HG03439 (cell line): ENCODE measurements at regions not wholly inside any gene's neighbourhood (a gene's known extent, or its start where the extent isn't known, plus 50 kb on each side); places are given as distances from the start of the nearest gene placed in this dataset.

Experiments used
- ATAC-seq: cut with Tn5 transposase; IDR thresholded peaks from one replicate; pipeline ENCODE4 v1.9.1; 2021; ENCODE audit warnings: mild to moderate bottlenecking, moderate library complexity; ENCODE audit not compliant: unreplicated experiment

GRCh38 chr18:47758000-47758399 is 172.5 kb downstream of the SMAD2 start:
- ATAC-seq: no peak

DNA sequence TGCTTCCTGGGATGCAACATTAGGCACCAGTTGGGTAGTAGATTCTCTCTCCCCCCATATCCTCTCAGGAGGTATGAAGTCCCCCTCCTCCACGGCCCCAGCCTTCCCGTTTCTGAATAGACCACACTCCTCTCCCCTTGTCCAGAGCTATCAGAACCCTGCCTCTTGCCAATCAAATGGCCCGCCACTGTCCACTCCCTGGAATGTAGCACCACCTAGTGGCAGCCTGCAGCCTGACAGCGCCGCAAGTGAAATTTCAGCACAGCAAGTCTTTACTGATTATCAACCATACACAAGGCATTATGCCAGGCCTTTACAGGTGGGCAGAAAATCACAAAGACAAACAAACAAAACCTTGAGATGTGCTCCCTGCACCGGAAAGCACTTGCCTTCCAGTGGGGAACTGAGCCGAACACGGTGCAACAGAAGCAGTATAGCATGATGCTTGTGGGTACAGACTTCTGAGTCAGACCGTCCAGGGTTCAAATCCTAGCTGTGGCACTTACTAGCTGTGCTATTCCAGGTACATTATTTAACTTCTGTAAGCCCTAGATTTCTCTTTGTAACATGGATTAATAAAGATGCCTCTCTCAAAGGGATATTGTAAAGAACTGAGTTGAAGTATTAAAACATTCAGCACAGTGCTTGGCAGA is 174.0 kb downstream of the SMAD2 start:
- ATAC-seq: no peak

DNA sequence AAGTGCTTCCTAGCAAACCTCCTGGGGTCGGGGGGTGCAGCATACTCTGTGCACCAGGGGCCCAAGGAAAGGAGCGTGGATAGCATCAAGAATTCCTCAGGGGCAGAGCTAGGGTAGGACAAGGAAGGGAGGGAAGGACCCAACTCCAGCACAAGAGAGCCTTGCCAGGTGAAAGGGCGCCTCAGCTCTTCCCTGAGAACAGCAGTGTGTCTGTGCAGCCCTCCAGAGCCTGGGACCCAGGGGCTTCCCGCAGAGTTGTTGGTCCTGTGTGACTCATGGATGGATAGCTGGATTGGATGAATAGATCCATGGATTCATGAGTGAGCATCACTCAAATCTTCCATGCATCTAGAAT is 175.4 kb downstream of the SMAD2 start:
- ATAC-seq: no peak

GRCh38 chr18:47754311-47755101 is 176.0 kb downstream of the SMAD2 start:
- ATAC-seq: no peak

- no peak for ATAC-seq
These were observed 177.4 kb downstream of the SMAD2 start for GRCh38 chr18:47752796-47753645.

GRCh38 chr18:47750889-47751423 is 179.5 kb downstream of the SMAD2 start:
- no peak for ATAC-seq

DNA sequence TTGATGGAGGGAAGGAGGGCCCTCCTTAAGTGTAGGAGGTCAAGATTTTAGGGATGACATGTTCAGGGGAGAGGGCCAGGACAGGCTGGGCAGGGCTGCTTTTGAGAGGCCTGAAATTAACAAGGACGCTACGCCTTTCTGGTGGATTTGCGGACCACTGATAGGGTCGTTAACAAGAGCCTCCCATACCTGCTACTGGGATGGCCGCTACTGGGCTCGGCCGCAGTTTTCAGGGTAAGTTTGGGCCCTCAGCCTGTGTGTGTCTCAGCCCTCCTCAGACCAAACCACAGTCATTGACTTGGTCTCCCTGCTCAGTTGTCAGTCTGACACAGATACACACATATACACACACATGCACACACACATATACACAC is 180.9 kb downstream of the SMAD2 start:
- ATAC-seq: no peak

DNA sequence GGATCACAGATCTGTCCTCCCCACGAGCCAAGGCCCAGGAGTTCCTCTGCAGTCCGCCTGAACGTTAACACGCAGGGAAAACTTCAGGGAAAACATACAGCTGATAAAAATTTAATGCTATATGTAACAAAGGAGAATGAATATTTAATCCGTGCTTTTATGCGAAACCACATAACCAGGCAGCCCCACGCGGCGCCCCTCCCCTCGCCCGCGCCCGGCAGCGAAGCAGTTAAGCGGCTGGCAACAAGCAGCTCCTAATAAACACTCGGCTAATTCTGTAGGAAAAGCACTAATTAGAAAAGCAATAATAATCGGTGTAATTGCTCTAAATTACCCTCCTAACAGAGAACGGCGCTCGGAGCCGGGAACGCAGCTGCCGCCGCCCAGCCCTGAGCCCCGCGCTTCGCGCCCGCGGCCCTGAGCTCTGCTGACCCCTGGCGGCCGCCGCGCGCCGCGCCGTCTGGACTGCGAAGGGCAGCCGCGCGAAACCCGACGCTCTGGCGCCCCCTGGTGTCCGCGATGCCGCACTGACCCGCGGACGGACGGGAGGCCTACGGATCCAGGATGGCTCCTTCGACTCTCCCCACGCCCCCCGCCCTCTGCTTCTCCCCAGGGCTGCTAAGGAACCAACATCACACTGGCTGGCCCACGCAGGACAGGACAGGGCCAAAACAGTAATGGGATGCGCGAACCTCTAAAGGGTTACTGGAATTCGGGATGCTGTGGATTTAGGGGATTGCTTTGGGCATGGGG is 181.4 kb downstream of the SMAD2 start:
- ATAC-seq: peak; percentile 81

DNA sequence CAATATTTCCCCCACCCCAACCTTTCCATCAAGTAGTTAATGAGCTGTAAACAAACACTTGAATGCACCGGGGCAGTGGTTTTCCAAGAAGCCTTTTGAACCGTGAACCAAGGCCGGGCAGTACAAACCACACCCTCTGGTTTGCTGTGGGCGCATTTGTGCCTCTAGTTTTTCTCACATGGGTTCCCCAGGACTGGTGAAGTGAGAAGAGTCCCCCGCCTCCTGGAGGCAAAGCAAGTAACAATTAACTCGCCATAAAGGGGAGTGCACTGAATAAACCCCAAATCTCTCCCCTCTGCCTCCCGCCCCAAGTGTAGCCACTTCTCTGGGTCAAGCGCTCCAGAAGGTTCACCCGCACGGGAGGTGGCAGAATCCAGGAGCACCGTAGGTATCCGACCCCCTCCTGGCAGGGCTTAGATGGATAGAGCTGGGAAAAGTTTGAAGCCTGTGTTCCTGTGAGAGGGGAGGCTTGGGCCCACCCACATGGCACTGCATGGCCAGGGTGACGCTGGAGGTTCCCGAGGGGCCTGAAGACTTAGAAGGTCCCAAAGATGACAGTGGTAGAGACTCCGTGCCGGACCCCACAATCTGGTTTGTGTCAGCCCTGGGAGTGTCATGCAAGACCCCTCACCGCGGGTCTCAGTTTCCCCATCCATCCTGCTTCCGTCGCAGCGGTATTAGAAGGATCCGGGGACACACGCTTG is 182.2 kb downstream of the SMAD2 start:
- ATAC-seq: no peak

GRCh38 chr18:47747260-47747795 is 183.1 kb downstream of the SMAD2 start:
- ATAC-seq: no peak

- no peak for ATAC-seq
These were observed 183.8 kb downstream of the SMAD2 start for GRCh38 chr18:47746615-47747014.

GRCh38 chr18:47745227-47745626 is 185.2 kb downstream of the SMAD2 start:
- no peak for ATAC-seq

DNA sequence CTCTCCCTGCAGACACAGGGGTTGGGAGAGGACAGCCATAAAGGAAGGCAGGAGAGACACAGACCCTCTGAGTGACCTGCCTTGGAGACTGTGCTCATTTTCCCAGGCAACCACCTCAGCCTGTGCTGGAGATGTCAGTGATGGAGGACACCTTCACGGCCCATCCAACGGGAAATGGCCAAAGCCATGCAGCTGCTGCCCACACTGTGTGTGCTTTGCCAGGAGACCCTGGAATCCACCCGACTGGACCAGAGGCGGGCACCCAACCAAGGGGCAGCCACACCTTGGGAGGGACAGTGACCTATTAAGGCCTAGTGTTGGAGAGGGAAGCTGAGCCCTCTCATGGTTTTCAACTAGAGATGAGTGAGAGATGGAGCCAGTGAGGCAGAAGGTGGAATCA is 192.5 kb downstream of the SMAD2 start:
- no peak for ATAC-seq

DNA sequence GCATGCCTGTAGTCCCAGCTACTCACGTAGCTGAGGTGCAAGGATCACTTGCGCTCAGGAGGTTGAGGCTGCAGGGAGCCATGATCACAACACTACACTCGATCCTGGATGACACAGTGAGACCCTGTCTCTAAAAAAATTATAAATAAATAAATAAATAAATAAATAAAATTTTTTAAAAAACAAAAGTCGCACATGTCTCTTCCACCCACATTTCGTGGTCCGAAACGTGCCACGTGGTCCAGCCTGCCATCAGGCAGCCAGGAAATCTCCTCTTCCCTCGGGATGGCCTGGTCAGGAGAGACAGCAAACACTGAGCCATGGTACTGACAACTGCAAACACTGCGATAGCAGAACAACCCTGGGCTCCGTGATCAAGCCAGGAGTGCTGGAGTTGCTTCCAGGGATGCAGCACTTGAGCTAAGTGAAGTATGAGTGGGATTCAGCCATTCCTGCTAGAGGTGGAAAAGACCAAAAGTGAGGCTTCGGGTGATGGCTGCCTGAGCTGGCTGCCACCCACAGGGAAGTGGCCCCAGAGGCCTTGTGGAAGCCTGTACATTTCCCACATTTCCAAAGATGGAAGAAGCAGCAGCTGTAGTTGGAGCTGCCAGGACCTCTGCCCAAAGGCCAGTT is 193.1 kb downstream of the SMAD2 start:
- no peak for ATAC-seq

- no peak for ATAC-seq
These were observed 193.9 kb downstream of the SMAD2 start for GRCh38 chr18:47736376-47737140.

DNA sequence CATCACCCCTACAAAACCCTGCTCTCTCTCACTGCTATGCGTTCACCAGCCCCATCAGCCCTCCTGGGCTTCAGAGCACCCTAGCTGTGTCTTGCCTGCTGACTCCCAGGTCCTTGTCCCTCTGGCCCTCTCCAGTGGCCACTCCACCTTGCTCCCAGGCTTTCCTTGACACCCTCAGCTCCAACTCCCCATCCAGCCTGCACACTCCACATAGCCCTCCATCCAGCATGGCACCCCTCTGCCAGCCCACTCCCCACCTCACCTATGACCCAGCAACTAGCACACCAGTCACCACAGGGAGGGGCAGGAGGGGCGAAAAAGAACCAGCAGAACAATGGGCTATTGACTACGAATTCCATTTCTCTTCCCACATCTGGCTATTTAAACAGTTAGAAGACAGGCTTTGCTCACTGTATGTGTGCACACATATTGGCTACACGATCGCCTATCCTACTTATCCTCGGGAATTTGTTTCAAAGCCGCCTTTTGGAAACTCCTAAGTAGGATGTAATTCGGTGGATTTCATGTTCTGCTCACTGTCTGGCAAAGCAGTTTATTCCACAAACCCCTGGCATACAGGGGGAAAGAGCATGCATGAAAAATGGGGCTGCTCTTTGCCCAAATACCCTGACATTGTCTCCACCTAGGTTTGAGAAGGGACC is 195.3 kb downstream of the SMAD2 start:
- ATAC-seq: no peak

DNA sequence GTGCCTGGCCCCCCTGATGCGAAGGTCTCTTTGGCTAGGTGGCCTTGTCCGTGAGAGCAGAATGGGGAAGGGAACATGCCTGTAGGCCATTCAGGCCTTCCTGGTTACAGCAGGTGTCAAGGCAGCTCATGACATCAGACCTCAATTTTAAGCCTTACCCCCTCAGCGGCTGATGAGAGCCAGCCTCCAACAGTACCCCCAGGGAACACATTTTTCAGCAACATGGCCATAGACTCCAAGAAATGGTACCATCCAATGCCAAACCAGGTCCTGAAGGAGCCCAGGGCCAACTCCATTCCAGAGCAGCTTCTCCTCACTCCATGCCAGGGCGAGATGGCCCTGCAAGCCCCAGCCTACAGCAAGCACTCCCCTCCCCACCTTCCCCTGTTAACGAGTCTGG is 199.2 kb downstream of the SMAD2 start:
- no peak for ATAC-seq

DNA sequence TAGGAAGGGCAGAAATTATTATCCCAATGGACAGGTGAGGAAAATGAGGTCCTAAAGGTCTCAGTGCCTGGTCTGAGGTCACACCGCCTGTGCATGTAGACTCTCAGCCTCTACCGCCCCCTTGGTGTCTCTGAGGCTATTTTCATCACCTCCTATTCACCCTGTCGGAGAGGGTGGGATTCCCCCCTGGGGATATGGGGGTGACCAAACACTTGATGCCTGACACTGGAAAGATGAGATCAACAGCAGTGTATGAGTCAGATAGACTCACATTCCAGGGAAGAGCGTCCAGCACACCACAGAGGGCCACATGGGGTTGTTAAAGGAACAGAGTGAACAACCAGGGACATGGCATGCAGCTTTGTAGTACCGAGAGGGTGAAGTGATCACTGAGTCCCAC is 199.7 kb downstream of the SMAD2 start:
- no peak for ATAC-seq
